Smooth muscle cell (in vitro differentiated cells): ENCODE measurements at regions not wholly inside any gene's neighbourhood (a gene's known extent, or its start where the extent isn't known, plus 50 kb on each side); places are given as distances from the start of the nearest gene placed in this dataset.

Source experiments
- DNase-seq: peaks from one replicate; lab custom pipeline; 2025; ENCODE audit not compliant: unreplicated experiment; lab: John Stamatoyannopoulos, UW
- H2AFZ ChIP-seq: fragments of 200-600 bp; sonication (generic); 2 replicates; pipeline ENCODE4 v1.6.0; 2016; ENCODE audit warnings: antibody characterized with exemption, low read depth, mild to moderate bottlenecking
- H3F3A ChIP-seq: fragments of 200-600 bp; sonication (generic); 2 replicates; pipeline ENCODE4 v1.6.0; 2017; ENCODE audit warnings: antibody characterized with exemption, low read depth
- H3K27ac ChIP-seq: fragments of 200-600 bp; sonication (generic); 2 replicates; pipeline ENCODE4 v1.5.1; 2016; ENCODE audit warnings: low read depth, mild to moderate bottlenecking
- H3K27me3 ChIP-seq: fragments of 200-600 bp; sonication (generic); 2 replicates; pipeline ENCODE4 v1.6.1; 2016; ENCODE audit warnings: low read depth, mild to moderate bottlenecking
- H3K36me3 ChIP-seq: fragments of 200-600 bp; sonication (generic); 2 replicates; pipeline ENCODE4 v1.5.1; 2016; ENCODE audit warnings: low read depth
- H3K4me1 ChIP-seq: fragments of 200-600 bp; sonication (generic); 2 replicates; pipeline ENCODE4 v1.5.1; 2016; ENCODE audit warnings: low read depth
- H3K4me2 ChIP-seq: fragments of 200-600 bp; sonication (generic); 2 replicates; pipeline ENCODE4 v1.6.0; 2016; ENCODE audit warnings: mild to moderate bottlenecking
- H3K4me3 ChIP-seq: fragments of 200-600 bp; sonication (generic); 2 replicates; pipeline ENCODE4 v1.5.1; 2016; ENCODE audit warnings: mild to moderate bottlenecking
- H3K79me2 ChIP-seq: fragments of 200-600 bp; sonication (generic); 2 replicates; pipeline ENCODE4 v1.6.0; 2016; ENCODE audit warnings: low read depth, mild to moderate bottlenecking
- H3K9ac ChIP-seq: fragments of 200-600 bp; sonication (generic); 2 replicates; pipeline ENCODE4 v1.6.0; 2016; ENCODE audit warnings: low read depth
- H3K9me3 ChIP-seq: fragments of 200-600 bp; sonication (generic); replicated peaks from 2 replicates; pipeline ENCODE4 v1.5.1; 2016; ENCODE audit warnings: low read depth
- H4K20me1 ChIP-seq: fragments of 200-600 bp; sonication (generic); 2 replicates; pipeline ENCODE4 v1.6.0; 2016; ENCODE audit warnings: low read depth
- WGBS: methylation state at CpG from one replicate; pipeline ENCODE4 v1.1.7; 2016; ENCODE audit warnings: low lambda C conversion rate; 5-methylcytosine and 5-hydroxymethylcytosine counted together
- TF ChIP-seq, protein P1 (sequence below): fragments of 200-600 bp; sonication (generic); IDR thresholded peaks from 2 replicates; pipeline ENCODE4 v1.5.1; 2017; ENCODE audit warnings: borderline replicate concordance, mild to moderate bottlenecking, antibody characterized with exemption; ENCODE audit not compliant: insufficient read depth, poor library complexity, severe bottlenecking

DNA sequence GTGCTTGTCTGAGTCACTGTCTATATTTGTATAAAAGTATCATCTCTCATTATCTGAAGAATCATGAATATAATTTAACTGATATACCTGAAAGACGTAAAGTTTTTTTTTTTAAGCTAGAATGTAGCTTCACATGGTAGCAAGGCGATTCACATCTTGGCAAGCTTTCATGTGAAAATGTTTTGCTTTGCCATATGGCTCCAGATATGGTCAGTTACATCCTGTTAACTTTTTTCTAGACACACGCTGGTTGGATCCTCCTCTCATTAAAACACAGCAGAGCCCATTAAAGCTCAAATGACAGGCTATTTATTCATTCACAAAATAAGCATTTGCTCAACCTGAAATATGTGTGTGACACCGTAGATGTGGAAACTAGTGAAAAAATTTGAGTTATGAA is 412.8 kb downstream of the KIF2B start:
- DNase-seq, result no peak
- Histone ChIP-seq H3K79me2 (no peaks in the 10 kb centered on the region), H3K36me3 (no peaks in the 10 kb centered on the region), H3K4me2 (no peak overlapping the region), H3F3A (no peaks in the 10 kb centered on the region), H3K27me3 (no peaks in the 10 kb centered on the region), H3K4me1 (no peaks in the 10 kb centered on the region), H3K9ac (no peak overlapping the region), H3K9me3 (no peaks in the 10 kb centered on the region), H3K4me3 (no peak overlapping the region), H2AFZ (no peak overlapping the region), H4K20me1 (no peaks in the 10 kb centered on the region), H3K27ac (no peak overlapping the region)
- TF ChIP-seq, protein P1, sequence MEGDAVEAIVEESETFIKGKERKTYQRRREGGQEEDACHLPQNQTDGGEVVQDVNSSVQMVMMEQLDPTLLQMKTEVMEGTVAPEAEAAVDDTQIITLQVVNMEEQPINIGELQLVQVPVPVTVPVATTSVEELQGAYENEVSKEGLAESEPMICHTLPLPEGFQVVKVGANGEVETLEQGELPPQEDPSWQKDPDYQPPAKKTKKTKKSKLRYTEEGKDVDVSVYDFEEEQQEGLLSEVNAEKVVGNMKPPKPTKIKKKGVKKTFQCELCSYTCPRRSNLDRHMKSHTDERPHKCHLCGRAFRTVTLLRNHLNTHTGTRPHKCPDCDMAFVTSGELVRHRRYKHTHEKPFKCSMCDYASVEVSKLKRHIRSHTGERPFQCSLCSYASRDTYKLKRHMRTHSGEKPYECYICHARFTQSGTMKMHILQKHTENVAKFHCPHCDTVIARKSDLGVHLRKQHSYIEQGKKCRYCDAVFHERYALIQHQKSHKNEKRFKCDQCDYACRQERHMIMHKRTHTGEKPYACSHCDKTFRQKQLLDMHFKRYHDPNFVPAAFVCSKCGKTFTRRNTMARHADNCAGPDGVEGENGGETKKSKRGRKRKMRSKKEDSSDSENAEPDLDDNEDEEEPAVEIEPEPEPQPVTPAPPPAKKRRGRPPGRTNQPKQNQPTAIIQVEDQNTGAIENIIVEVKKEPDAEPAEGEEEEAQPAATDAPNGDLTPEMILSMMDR, result no peak
- 84% methylated on average over 4 of the region's 4 CpGs for WGBS

DNA sequence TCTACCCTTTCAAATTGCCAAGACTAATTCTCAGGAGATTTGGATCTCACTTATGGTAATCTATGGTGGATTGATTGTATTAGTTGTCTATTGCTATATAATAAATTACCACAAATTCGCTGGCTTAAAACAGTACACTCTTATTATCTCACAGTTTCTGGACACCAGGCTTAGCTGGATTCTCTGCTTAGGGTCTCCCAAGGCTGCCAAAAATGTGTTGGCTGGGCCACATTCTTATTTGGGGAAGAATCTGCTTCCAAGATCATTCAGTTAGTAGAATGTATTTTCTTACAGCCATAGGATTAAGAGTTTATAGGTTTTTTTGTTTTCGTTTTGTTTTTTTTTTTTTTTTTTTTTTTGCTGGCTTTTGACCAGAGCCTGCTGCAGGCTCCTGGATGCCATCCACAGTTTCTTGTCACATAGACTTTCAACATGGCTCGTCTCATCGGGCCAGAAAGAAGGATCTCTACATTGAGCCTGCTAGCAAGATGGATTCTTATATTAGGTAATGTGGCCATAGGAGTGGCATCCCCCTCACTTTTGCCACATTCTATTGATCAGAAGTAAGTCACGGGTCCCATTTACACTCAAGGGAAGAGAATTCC is 415.3 kb downstream of the KIF2B start:
- no peak overlapping the region for H2AFZ ChIP-seq
- WGBS, result 75% methylated on average over 5 of the region's 5 CpGs
- H3K9ac ChIP-seq, result no peak overlapping the region
- H3K4me2 ChIP-seq, result no peak overlapping the region
- no peaks in the 10 kb centered on the region for H3K79me2 ChIP-seq
- H3K9me3 ChIP-seq, result no peaks in the 10 kb centered on the region
- no peaks in the 10 kb centered on the region for H3K4me1 ChIP-seq
- H4K20me1 ChIP-seq, result no peaks in the 10 kb centered on the region
- H3K4me3 ChIP-seq, result no peak overlapping the region
- H3F3A ChIP-seq, result no peaks in the 10 kb centered on the region
- no peaks in the 10 kb centered on the region for H3K27me3 ChIP-seq
- TF ChIP-seq, protein P1, result no peak
- no peak overlapping the region for H3K27ac ChIP-seq
- DNase-seq, result no peak
- no peaks in the 10 kb centered on the region for H3K36me3 ChIP-seq

DNA sequence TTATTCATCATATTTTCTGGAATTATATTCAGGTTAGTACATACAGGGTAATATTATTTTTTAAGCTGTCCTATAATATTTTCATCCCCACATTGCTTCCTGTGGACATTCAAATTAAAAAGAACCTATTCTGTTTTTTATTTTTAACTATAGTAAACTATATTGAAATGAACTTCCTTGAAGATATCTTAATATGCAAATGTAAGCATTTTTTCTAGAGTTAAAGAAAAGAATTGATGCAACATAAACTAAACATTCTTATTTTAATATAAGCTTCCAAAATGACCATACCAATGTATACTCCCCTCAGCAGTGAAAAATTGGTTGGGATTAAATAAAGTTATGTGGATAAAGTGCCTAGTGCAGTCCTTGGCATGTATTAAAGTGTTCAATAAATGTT is 416.6 kb downstream of the KIF2B start:
- DNase-seq, result no peak
- TF ChIP-seq, protein P1, result no peak
- H3K36me3 ChIP-seq, result no peaks in the 10 kb centered on the region
- H3K27ac ChIP-seq, result no peak overlapping the region
- no peak overlapping the region for H3K4me2 ChIP-seq
- H3K27me3 ChIP-seq, result no peaks in the 10 kb centered on the region
- H3F3A ChIP-seq, result no peaks in the 10 kb centered on the region
- no peaks in the 10 kb centered on the region for H3K79me2 ChIP-seq
- no peaks in the 10 kb centered on the region for H4K20me1 ChIP-seq
- H3K4me3 ChIP-seq, result no peak overlapping the region
- no peaks in the 10 kb centered on the region for H3K4me1 ChIP-seq
- no peak overlapping the region for H3K9ac ChIP-seq
- no peak overlapping the region for H2AFZ ChIP-seq
- no peaks in the 10 kb centered on the region for H3K9me3 ChIP-seq

DNA sequence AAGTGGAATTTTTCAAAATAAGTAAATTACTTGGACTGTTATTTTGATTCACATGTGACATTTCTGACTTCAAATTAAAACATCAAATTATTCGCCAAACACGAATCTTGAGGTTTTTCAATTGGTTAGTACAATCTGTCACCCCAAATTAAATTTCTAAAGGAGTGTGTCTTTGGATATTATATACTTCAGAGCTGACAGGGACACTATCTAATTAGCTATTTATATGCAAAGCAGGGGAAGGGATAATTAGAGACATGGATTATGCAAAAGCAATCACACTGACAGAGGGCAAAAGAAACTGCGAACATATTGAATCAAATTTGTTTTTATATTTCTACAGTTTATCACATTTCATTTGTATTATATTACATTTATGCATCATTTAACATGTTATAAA is 433.0 kb downstream of the KIF2B start:
- H4K20me1 ChIP-seq, result no peaks in the 10 kb centered on the region
- no peaks in the 10 kb centered on the region for H3K79me2 ChIP-seq
- no peaks in the 10 kb centered on the region for H3K9me3 ChIP-seq
- no peak overlapping the region for H3K4me2 ChIP-seq
- no peaks in the 10 kb centered on the region for H3K27me3 ChIP-seq
- H3K4me1 ChIP-seq, result no peaks in the 10 kb centered on the region
- H3K9ac ChIP-seq, result no peak overlapping the region
- H3K27ac ChIP-seq, result no peak overlapping the region
- TF ChIP-seq, protein P1, result no peak
- no peaks in the 10 kb centered on the region for H3F3A ChIP-seq
- DNase-seq, result no peak
- H3K36me3 ChIP-seq, result no peaks in the 10 kb centered on the region
- WGBS, result 92% methylated on average over 3 of the region's 3 CpGs
- no peak overlapping the region for H2AFZ ChIP-seq
- no peak overlapping the region for H3K4me3 ChIP-seq
